AG09309 (cell line): ENCODE measurements at regions not wholly inside any gene's neighbourhood (a gene's known extent, or its start where the extent isn't known, plus 50 kb on each side); places are given as distances from the start of the nearest gene placed in this dataset.

Experiments
- DNase-seq: peaks from one replicate; pipeline ENCODE4 v3.0.0-alpha.2; 2010; ENCODE audit warnings: low read depth
- H3K4me3 ChIP-seq: 2 replicates; pipeline ENCODE4 v1.5.1; 2011; ENCODE audit warnings: mild to moderate bottlenecking, low read depth, low read length, moderate library complexity; ENCODE audit not compliant: control insufficient read depth
- TF ChIP-seq, protein P1 (sequence below): IDR thresholded peaks from 2 replicates; pipeline ENCODE4 v1.5.1; 2011; ENCODE audit warnings: mild to moderate bottlenecking, low read depth, low read length, inconsistent platforms; ENCODE audit not compliant: insufficient read depth, control insufficient read depth; ENCODE audit errors: missing control alignments

DNA sequence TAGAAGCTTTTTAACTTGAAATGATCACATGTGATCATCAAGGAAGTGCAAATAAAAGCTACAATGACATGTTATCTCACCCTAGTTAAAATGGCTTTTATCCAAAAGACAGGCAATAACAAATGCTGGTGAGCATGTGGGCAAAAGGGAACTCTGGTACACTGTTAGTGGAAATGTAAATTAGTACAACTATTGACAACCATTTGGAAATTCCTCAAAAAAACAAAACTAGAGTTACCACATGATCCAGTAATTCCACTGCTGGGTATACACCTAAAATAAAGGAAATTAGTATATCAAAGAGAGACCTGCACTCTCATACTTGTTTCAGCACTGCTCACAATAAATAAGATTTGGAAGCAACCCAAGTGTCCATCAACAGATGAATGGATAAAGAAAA, 108.7 kb downstream of the HTR1B start:
- no peak overlapping the region for H3K4me3 ChIP-seq
- TF ChIP-seq, protein P1, sequence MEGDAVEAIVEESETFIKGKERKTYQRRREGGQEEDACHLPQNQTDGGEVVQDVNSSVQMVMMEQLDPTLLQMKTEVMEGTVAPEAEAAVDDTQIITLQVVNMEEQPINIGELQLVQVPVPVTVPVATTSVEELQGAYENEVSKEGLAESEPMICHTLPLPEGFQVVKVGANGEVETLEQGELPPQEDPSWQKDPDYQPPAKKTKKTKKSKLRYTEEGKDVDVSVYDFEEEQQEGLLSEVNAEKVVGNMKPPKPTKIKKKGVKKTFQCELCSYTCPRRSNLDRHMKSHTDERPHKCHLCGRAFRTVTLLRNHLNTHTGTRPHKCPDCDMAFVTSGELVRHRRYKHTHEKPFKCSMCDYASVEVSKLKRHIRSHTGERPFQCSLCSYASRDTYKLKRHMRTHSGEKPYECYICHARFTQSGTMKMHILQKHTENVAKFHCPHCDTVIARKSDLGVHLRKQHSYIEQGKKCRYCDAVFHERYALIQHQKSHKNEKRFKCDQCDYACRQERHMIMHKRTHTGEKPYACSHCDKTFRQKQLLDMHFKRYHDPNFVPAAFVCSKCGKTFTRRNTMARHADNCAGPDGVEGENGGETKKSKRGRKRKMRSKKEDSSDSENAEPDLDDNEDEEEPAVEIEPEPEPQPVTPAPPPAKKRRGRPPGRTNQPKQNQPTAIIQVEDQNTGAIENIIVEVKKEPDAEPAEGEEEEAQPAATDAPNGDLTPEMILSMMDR = no peak
- DNase-seq = no peak

DNA sequence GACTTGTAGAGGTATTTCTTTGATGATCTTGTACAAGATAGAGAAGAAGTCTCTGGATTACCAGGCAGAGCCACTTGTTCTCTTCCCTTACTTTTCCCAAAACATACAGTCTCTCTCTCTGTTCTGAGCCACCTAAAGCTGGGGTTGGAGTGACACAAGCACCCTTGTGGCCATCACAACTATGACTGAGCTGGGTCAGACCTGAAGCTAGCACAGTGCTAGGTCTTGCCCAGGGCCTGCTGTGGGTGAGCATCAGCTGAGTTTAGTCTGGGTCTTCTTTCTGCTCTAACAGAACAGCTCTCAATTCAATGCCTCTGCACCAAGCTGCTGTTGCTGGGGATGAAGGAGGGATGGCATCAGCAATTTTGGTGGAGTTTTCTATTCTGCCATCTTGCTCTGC, 110.2 kb downstream of the HTR1B start:
- TF ChIP-seq, protein P1 = no peak
- DNase-seq = no peak
- H3K4me3 ChIP-seq = no peak overlapping the region

DNA sequence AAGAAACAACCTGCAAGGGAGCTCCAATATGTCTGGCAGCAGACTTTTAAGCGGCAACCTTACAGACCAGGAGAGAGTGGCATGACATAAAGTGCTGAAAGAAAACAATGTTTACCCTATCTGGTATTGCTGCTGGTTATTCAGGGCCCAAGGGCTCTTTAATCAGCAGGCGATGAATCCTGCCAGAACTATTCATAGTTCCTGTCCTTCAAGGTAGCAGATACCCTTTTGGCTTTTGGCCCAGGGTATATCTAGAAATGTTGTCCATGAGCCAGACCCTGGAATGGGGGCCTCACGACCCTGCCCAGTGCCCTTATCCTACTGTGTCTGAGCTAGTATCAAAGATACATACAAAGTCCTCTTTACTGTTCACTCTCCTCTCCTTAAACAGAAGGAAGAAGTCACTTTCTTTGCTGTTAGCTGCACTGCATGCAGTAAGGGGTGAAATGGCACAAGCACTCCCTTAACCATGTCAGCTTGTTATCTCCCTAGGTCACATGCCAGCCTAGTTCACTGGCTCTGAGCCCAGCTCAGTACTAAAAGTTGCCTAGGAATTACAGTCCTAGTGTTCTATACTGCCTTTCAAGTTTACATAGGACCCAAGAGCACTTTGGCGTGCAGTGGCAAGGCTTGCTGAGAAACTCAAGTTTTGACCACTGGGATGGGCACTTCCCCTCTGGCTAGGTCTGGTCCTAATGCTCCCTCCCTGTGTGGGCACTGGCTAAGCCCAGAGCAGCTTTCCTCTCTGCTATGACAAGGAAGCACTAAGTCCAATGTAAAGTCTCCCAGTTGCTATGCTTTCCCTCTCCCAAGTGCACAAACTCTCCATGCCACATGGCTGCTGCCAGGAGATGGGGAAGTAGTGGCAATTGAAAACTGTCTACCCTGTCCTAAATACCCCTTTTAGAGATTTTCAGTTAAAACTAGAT, 122.0 kb downstream of the HTR1B start:
- no peak overlapping the region for H3K4me3 ChIP-seq
- DNase-seq = no peak
- TF ChIP-seq, protein P1 = no peak

DNA sequence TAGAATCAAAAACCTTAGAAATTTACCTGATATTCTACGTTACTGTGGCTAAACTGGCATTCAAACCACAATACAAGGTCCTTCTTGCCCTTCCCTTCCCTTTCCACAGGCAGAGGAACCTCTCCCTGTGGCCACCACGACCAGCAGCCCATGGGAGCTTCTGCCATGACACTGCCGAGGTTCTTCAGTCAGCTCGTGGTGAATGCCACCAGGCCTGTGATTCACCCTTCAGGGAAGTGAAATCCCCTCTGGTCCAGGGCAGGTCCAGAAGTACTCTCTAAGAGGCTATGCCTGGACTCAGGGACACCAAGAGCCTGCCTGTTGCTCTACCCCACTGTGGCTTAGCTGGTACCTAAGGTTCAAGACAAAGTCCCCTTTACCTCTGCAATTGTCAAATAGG, 123.0 kb downstream of the HTR1B start:
- H3K4me3 ChIP-seq = no peak overlapping the region
- DNase-seq = no peak
- TF ChIP-seq, protein P1 = no peak

DNA sequence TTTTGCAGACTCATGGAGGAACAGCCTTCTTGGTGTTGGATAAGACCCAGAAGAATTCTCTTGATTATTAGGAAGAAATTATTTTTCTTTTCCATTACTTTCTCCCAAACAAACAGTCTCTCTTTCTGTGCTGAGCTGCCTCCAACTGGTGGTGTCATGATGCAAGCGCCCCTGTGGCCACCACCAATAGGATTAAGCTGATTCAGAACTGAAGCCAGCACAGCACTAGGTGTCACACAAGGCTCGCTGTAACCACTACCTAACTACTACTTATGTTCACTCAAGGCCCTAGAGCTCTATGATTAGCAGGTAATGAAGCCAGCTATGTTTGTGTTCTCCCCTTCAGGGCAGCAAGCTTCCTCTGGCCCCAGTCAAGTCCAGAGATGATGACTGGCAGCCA, 123.4 kb downstream of the HTR1B start:
- TF ChIP-seq, protein P1 = no peak
- H3K4me3 ChIP-seq = no peak overlapping the region
- no peak for DNase-seq

DNA sequence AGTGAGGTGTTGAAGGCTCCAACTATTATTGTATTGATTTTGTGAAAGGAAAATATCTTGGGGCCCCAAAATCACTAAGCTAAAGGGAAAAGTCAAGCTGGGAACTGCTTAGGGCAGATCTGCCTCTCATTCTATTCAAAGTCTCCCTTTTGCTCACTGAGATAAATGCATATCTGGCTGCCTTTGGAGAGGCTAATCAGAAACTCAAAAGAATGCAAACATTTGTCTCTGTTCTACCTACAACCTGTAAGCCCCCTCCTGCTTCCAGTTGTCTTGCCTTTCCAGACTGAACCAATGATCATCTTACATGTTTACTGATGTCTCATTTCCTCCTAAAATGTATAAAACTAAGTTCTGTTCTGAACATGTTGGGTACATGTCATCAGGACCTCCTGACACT, 125.9 kb downstream of the HTR1B start:
- TF ChIP-seq, protein P1 = no peak
- DNase-seq = no peak
- H3K4me3 ChIP-seq = no peak overlapping the region
